PC-3 (cell line): ENCODE measurements at regions not wholly inside any gene's neighbourhood (a gene's known extent, or its start where the extent isn't known, plus 50 kb on each side); places are given as distances from the start of the nearest gene placed in this dataset.

ENCODE experiments used
- ATAC-seq: fragments of 200-7000 bp; cut with Tn5 transposase; 2 replicates; pipeline ENCODE4 v1.9.1; 2020; ENCODE audit warnings: mild to moderate bottlenecking, moderate library complexity
- BruUV-seq: library from RNA; stranded (reverse); fragments of 400-500 nt; replicated peaks from 2 replicates; lab custom pipeline; 2021; lab: Mats Ljungman, UMichigan
- CTCF ChIA-PET: fragments of 300-600 bp; sonication (Branson Sonifier 250); formaldehyde crosslinking; loops from one replicate; lab custom pipeline; 2022; ENCODE audit warnings: antibody characterized with exemption; lab: Charles Lee
- POLR2A ChIA-PET: fragments of 300-600 bp; sonication (Branson Sonifier 250); formaldehyde crosslinking; loops from one replicate; lab custom pipeline; 2022; ENCODE audit warnings: antibody characterized with exemption; ENCODE audit not compliant: unreplicated experiment; lab: Charles Lee
- DNase-seq: peaks from one replicate; pipeline ENCODE4 v3.0.0-alpha.2; 2015
- H2AFZ ChIP-seq: fragments of 300-600 bp; sonication (generic); 2 replicates; pipeline ENCODE4 v1.6.0; 2016; ENCODE audit warnings: antibody characterized with exemption, low read length
- H3F3A ChIP-seq: fragments of 300-600 bp; sonication (generic); one replicate; pipeline ENCODE4 v1.6.0; 2017; ENCODE audit warnings: antibody characterized with exemption, low read length, control low read depth, mild to moderate bottlenecking; ENCODE audit not compliant: unreplicated experiment
- H3K27ac ChIP-seq: fragments of 300-600 bp; sonication (generic); 2 replicates; pipeline ENCODE4 v1.5.1; 2016; ENCODE audit warnings: mild to moderate bottlenecking, low read length
- H3K27me3 ChIP-seq: fragments of 300-600 bp; sonication (generic); 2 replicates; pipeline ENCODE4 v1.6.1; 2016; ENCODE audit warnings: low read length, mixed read lengths
- H3K36me3 ChIP-seq: fragments of 300-600 bp; sonication (generic); 2 replicates; pipeline ENCODE4 v1.6.1; 2016; ENCODE audit warnings: low read depth, mixed run types, low read length, mixed read lengths
- H3K4me1 ChIP-seq: fragments of 300-600 bp; sonication (generic); 2 replicates; pipeline ENCODE4 v1.5.1; 2016; ENCODE audit warnings: low read length; ENCODE audit not compliant: insufficient read depth
- H3K4me2 ChIP-seq: fragments of 300-600 bp; sonication (generic); 2 replicates; pipeline ENCODE4 v1.6.0; 2016; ENCODE audit warnings: low read length
- H3K4me3 ChIP-seq: fragments of 300-600 bp; sonication (generic); 2 replicates; pipeline ENCODE4 v1.5.1; 2016; ENCODE audit warnings: mild to moderate bottlenecking, low read length, mixed read lengths
- H3K79me2 ChIP-seq: fragments of 300-600 bp; sonication (generic); 2 replicates; pipeline ENCODE4 v1.6.1; 2017; ENCODE audit warnings: low read length, mixed read lengths
- H3K9ac ChIP-seq: fragments of 300-600 bp; sonication (generic); 2 replicates; pipeline ENCODE4 v1.6.0; 2016; ENCODE audit warnings: mild to moderate bottlenecking, low read length
- H3K9me2 ChIP-seq: fragments of 300-600 bp; sonication (generic); replicated peaks from 2 replicates; pipeline ENCODE4 v1.6.1; 2016; ENCODE audit warnings: mixed run types, low read length, mixed read lengths
- H3K9me3 ChIP-seq: fragments of 300-600 bp; sonication (generic); 2 replicates; pipeline ENCODE4 v1.6.1; 2016; ENCODE audit warnings: low read length, mixed read lengths
- H4K20me1 ChIP-seq: fragments of 300-600 bp; sonication (generic); 2 replicates; pipeline ENCODE4 v1.6.1; 2016; ENCODE audit warnings: low read length, mixed read lengths
- CTCF ChIP-seq: fragments of 300-600 bp; sonication (generic); conservative IDR thresholded peaks from 2 replicates; pipeline ENCODE4 v1.5.1; 2017; ENCODE audit warnings: antibody characterized with exemption, low read depth, mild to moderate bottlenecking, low read length
- EZH2 ChIP-seq: fragments of 300-600 bp; sonication (generic); IDR thresholded peaks from one replicate; pipeline ENCODE4 v1.6.1; 2017; ENCODE audit warnings: antibody characterized with exemption, mild to moderate bottlenecking, low read length; ENCODE audit not compliant: unreplicated experiment
- EZH2phosphoT487 ChIP-seq: fragments of 300-600 bp; sonication (generic); IDR thresholded peaks from 2 replicates; pipeline ENCODE4 v1.6.1; 2018; ENCODE audit warnings: mild to moderate bottlenecking, antibody characterized with exemption, low read length, borderline replicate concordance
- intact Hi-C: fragments of 100-400 bp; cut with micrococcal nuclease; formaldehyde crosslinking; loops from 2 replicates; pipeline ENCODE4 v1.9.0; 2023

- no peak overlapping the region for H3K9ac ChIP-seq
- H3K9me3 ChIP-seq: no peaks in the 10 kb centered on the region
- TF ChIP-seq EZH2phosphoT487: no peak
- TF ChIP-seq CTCF: no peak
- TF ChIP-seq EZH2: no peak
- H3K27me3 ChIP-seq: peaks cover 87% of the 10 kb centered on the region
- no peak overlapping the region for H2AFZ ChIP-seq
- no peak overlapping the region for H3K4me3 ChIP-seq
- no peaks in the 10 kb centered on the region for H3K79me2 ChIP-seq
- ChIA-PET POLR2A (no interaction called here), CTCF (no interaction called here)
- DNase-seq (no peak), ATAC-seq (no peak)
- no TSS peak for BruUV-seq
- intact Hi-C loops: no loop called here
- H3F3A ChIP-seq: no peaks in the 10 kb centered on the region
- no peaks in the 10 kb centered on the region for H3K4me1 ChIP-seq
- H3K4me2 ChIP-seq: no peak overlapping the region
- no peak overlapping the region for H3K27ac ChIP-seq
- H3K36me3 ChIP-seq: no peaks in the 10 kb centered on the region
- no peaks in the 10 kb centered on the region for H4K20me1 ChIP-seq
- no peaks in the 10 kb centered on the region for H3K9me2 ChIP-seq
Observed at GRCh38 chr15:37220949-37221670, 120.8 kb upstream of the MEIS2 start.

GRCh38 chr15:37221671-37222145 is 121.4 kb upstream of the MEIS2 start:
- H3K27ac ChIP-seq: no peak overlapping the region
- CTCF ChIA-PET: no interaction called here
- H3K9ac ChIP-seq: no peak overlapping the region
- peaks cover 81% of the 10 kb centered on the region for H3K27me3 ChIP-seq
- H2AFZ ChIP-seq: no peak overlapping the region
- TF ChIP-seq CTCF: no peak
- TF ChIP-seq EZH2: no peak
- TF ChIP-seq EZH2phosphoT487: no peak
- H3K36me3 ChIP-seq: no peaks in the 10 kb centered on the region
- H3K9me2 ChIP-seq: no peaks in the 10 kb centered on the region
- no peak overlapping the region for H3K4me2 ChIP-seq
- H3K9me3 ChIP-seq: no peaks in the 10 kb centered on the region
- no peaks in the 10 kb centered on the region for H3K79me2 ChIP-seq
- H4K20me1 ChIP-seq: no peaks in the 10 kb centered on the region
- no peak overlapping the region for H3K4me3 ChIP-seq
- no peaks in the 10 kb centered on the region for H3K4me1 ChIP-seq
- no peaks in the 10 kb centered on the region for H3F3A ChIP-seq
- DNase-seq (no peak), ATAC-seq (no peak)
- no TSS peak for BruUV-seq
- intact Hi-C loops: no loop called here
- POLR2A ChIA-PET: no interaction called here

- H3K9ac ChIP-seq: no peak overlapping the region
- ChIA-PET POLR2A (no interaction called here), CTCF (no interaction called here)
- no peak for DNase-seq
- H3K4me1 ChIP-seq: no peaks in the 10 kb centered on the region
- no peak overlapping the region for H2AFZ ChIP-seq
- H3K4me2 ChIP-seq: no peak overlapping the region
- ATAC-seq: no peak
- H3K79me2 ChIP-seq: no peaks in the 10 kb centered on the region
- intact Hi-C loops: no loop called here
- no peaks in the 10 kb centered on the region for H4K20me1 ChIP-seq
- no peak overlapping the region for H3K4me3 ChIP-seq
- peaks cover 70% of the 10 kb centered on the region for H3K27me3 ChIP-seq
- no peak overlapping the region for H3K27ac ChIP-seq
- no peaks in the 10 kb centered on the region for H3K9me2 ChIP-seq
- H3K9me3 ChIP-seq: no peaks in the 10 kb centered on the region
- no peaks in the 10 kb centered on the region for H3F3A ChIP-seq
- BruUV-seq: no TSS peak
- no peaks in the 10 kb centered on the region for H3K36me3 ChIP-seq
- TF ChIP-seq EZH2phosphoT487 (no peak), CTCF (no peak), EZH2 (no peak)
Observed at GRCh38 chr15:37223089-37223488, 122.7 kb upstream of the MEIS2 start.
